HCT116 (cell line): ENCODE measurements at regions not wholly inside any gene's neighbourhood (a gene's known extent, or its start where the extent isn't known, plus 50 kb on each side); places are given as distances from the start of the nearest gene placed in this dataset.
A peak's percentile ranks its signal among the peaks of the same experiment; 100 is the strongest.

Source experiments
- ATAC-seq: fragments of 200-7000 bp; cut with Tn5 transposase; 2 replicates; pipeline ENCODE4 v1.9.1; 2020; ENCODE audit warnings: mild to moderate bottlenecking, moderate library complexity
- BruUV-seq: library from RNA; stranded (reverse); fragments of 400-500 nt; replicated peaks from 2 replicates; lab custom pipeline; 2021; lab: Mats Ljungman, UMichigan
- CTCF ChIA-PET: fragments of 300-600 bp; sonication (Branson Sonifier 250); formaldehyde crosslinking; loops from one replicate; lab custom pipeline; 2021; ENCODE audit warnings: antibody characterized with exemption; lab: Charles Lee
- POLR2A ChIA-PET: fragments of 300-600, 350-600 bp; sonication (Branson Sonifier 250); formaldehyde crosslinking; loops from one replicate; lab custom pipeline; 2021; ENCODE audit warnings: antibody characterized with exemption; lab: Charles Lee
- RAD21 ChIA-PET, 2 experiments: fragments of 300-600 bp; sonication (Branson Sonifier 250); formaldehyde crosslinking; loops; one replicate each; lab custom pipeline; 2023; ENCODE audit warnings: low total read pairs in 2 of 2; ENCODE audit not compliant: uncharacterized antibody in 2 of 2, unreplicated experiment in 2 of 2, low non-redundant PET in 1 of 2; lab: Charles Lee
- DNase-seq: peaks from one replicate; pipeline ENCODE4 v3.0.0-alpha.2; 2010; ENCODE audit warnings: low read depth, low spot score
- H2AFZ ChIP-seq: fragments of 200-600 bp; shearing (Covaris generic), sonication (generic); 2 replicates; pipeline ENCODE4 v1.6.1; 2017; ENCODE audit warnings: low read depth, mixed run types, mixed read lengths, antibody characterized with exemption, low read length; ENCODE audit not compliant: poor library complexity, severe bottlenecking
- H3K27ac ChIP-seq: 2 replicates; pipeline ENCODE4 v1.5.1; 2012; ENCODE audit warnings: low read depth, low read length
- H3K27me3 ChIP-seq: fragments of 200-600 bp; sonication (generic); 2 replicates; pipeline ENCODE4 v1.6.1; 2016; ENCODE audit warnings: mixed run types, low read length, mixed read lengths; ENCODE audit not compliant: insufficient read depth
- H3K36me3 ChIP-seq, 2 experiments: fragments of 200-500 bp in 1 of 2; fragments of 200-600 bp in 1 of 2; sonication (Bioruptor generic) in 1 of 2; sonication (generic) in 1 of 2; 2 replicates each; pipeline versions ENCODE4 v1.5.1 to v1.6.1; 2014 to 2016; ENCODE audit warnings: low read length in 2 of 2, inconsistent platforms in 1 of 2, mixed read lengths in 1 of 2, mixed run types in 1 of 2; ENCODE audit not compliant: insufficient read depth in 2 of 2, control insufficient read depth in 1 of 2
- H3K4me1 ChIP-seq, 2 experiments: fragments of 200-600 bp in 1 of 2; sonication (generic) in 1 of 2; 2 replicates each; pipeline versions ENCODE4 v1.5.1 to v1.6.1; 2012 to 2017; ENCODE audit warnings: low read length in 2 of 2, inconsistent platforms in 1 of 2, mild to moderate bottlenecking in 1 of 2, mixed read lengths in 1 of 2, mixed run types in 1 of 2, moderate library complexity in 1 of 2; ENCODE audit not compliant: insufficient read depth in 2 of 2, control insufficient read depth in 1 of 2
- H3K4me2 ChIP-seq: fragments of 200-600 bp; sonication (generic); 2 replicates; pipeline ENCODE4 v1.6.1; 2017; ENCODE audit warnings: mixed run types, low read length, mixed read lengths
- H3K4me3 ChIP-seq, 2 experiments: fragments of 200-600 bp in 1 of 2; sonication (generic) in 1 of 2; replicated peaks in 1 of 2; 2 replicates each; pipeline ENCODE4 v1.5.1; 2011 to 2016; ENCODE audit warnings: low read length in 2 of 2, control low read depth in 1 of 2, low read depth in 1 of 2, mild to moderate bottlenecking in 1 of 2, mixed read lengths in 1 of 2, mixed run types in 1 of 2
- H3K79me2 ChIP-seq: fragments of 200-600 bp; sonication (generic); 2 replicates; pipeline ENCODE4 v1.6.1; 2017; ENCODE audit warnings: mild to moderate bottlenecking, mixed run types, low read length, moderate library complexity, mixed read lengths; ENCODE audit not compliant: insufficient read depth
- H3K9ac ChIP-seq: fragments of 200-600 bp; sonication (generic); 2 replicates; pipeline ENCODE4 v1.6.1; 2016; ENCODE audit warnings: low read length, mixed read lengths
- H3K9me2 ChIP-seq: fragments of 200-600 bp; sonication (generic), shearing (Covaris generic); 2 replicates; pipeline ENCODE4 v1.6.1; 2017; ENCODE audit warnings: mixed run types, mild to moderate bottlenecking, moderate library complexity; ENCODE audit not compliant: insufficient read depth
- H3K9me3 ChIP-seq, 2 experiments: fragments of 200-500 bp in 1 of 2; fragments of 200-600 bp in 1 of 2; sonication (Bioruptor generic) in 1 of 2; sonication (generic) in 1 of 2; 2 replicates each; pipeline ENCODE4 v1.6.1; 2014 to 2017; ENCODE audit warnings: low read length in 2 of 2, mixed read lengths in 2 of 2, inconsistent platforms in 1 of 2, low read depth in 1 of 2, mild to moderate bottlenecking in 1 of 2, mixed run types in 1 of 2, moderate library complexity in 1 of 2; ENCODE audit not compliant: control insufficient read depth in 1 of 2, insufficient read depth in 1 of 2
- H4K20me1 ChIP-seq: fragments of 200-600 bp; sonication (generic), shearing (Covaris generic); 2 replicates; pipeline ENCODE4 v1.6.1; 2017; ENCODE audit warnings: mixed run types, mild to moderate bottlenecking, moderate library complexity; ENCODE audit not compliant: insufficient read depth
- ATF3 ChIP-seq: IDR thresholded peaks from 2 replicates; pipeline ENCODE4 v1.6.1; 2012
- CTCF ChIP-seq, 3 experiments: fragments of 200-600 bp in 1 of 3; sonication (generic) in 1 of 3; IDR thresholded peaks in 2 of 3; conservative IDR thresholded peaks in 1 of 3; 2 replicates each; pipeline ENCODE4 v1.5.1; 2012 to 2017; ENCODE audit warnings: low read depth in 2 of 3, low read length in 2 of 3, antibody characterized with exemption in 1 of 3, borderline replicate concordance in 1 of 3, control low read depth in 1 of 3, mild to moderate bottlenecking in 1 of 3, mixed read lengths in 1 of 3, mixed run types in 1 of 3, moderate library complexity in 1 of 3; ENCODE audit not compliant: insufficient read depth in 1 of 3
- EGR1 ChIP-seq: IDR thresholded peaks from 2 replicates; pipeline ENCODE4 v1.6.1; 2012; ENCODE audit warnings: low read depth
- ELF1 ChIP-seq: IDR thresholded peaks from 2 replicates; pipeline ENCODE4 v1.6.1; 2012; ENCODE audit warnings: low read depth, borderline replicate concordance
- EZH2 ChIP-seq: fragments of 200-600 bp; sonication (generic); IDR thresholded peaks from 2 replicates; pipeline ENCODE4 v1.6.1; 2017; ENCODE audit warnings: antibody characterized with exemption, mixed run types
- JUND ChIP-seq: IDR thresholded peaks from 2 replicates; pipeline ENCODE4 v1.6.1; 2012
- POLR2A ChIP-seq: IDR thresholded peaks from 2 replicates; pipeline ENCODE4 v1.7.0; 2011; ENCODE audit warnings: borderline replicate concordance; ENCODE audit not compliant: insufficient read depth, insufficient read length; ENCODE audit errors: extremely low read depth
- POLR2AphosphoS5 ChIP-seq: IDR thresholded peaks from 2 replicates; pipeline ENCODE4 v1.6.1; 2011; ENCODE audit warnings: mild to moderate bottlenecking, low read depth, low read length, moderate library complexity
- RAD21 ChIP-seq: IDR thresholded peaks from 2 replicates; pipeline ENCODE4 v1.6.1; 2012; ENCODE audit warnings: low read depth, mild to moderate bottlenecking
- SP1 ChIP-seq: IDR thresholded peaks from 2 replicates; pipeline ENCODE4 v1.6.1; 2012; ENCODE audit warnings: low read depth
- YY1 ChIP-seq: IDR thresholded peaks from 2 replicates; pipeline ENCODE4 v1.6.1; 2011; ENCODE audit warnings: low read length, low read depth, moderate library complexity, mild to moderate bottlenecking; ENCODE audit not compliant: insufficient replicate concordance; ENCODE audit errors: extremely low read depth
- ZBTB33 ChIP-seq: IDR thresholded peaks from 2 replicates; pipeline ENCODE4 v1.6.1; 2011; ENCODE audit warnings: mild to moderate bottlenecking, low read length, moderate library complexity; ENCODE audit not compliant: insufficient replicate concordance; ENCODE audit errors: extremely low read depth
- ZFX ChIP-seq: fragments of 450-650 bp; IDR thresholded peaks from 2 replicates; pipeline ENCODE4 v1.6.1; 2017
- intact Hi-C: fragments of 100-400 bp; cut with micrococcal nuclease; formaldehyde crosslinking; loops from 2 replicates; pipeline ENCODE4 v1.10.0; 2022

GRCh38 chr2:187102381-187102780, 253.4 kb upstream of the ZSWIM2 start (continued):
- no peak for TF ChIP-seq ZBTB33

- no peaks in the 10 kb centered on the region for H3K4me1 ChIP-seq
- H3K27me3 ChIP-seq = no peaks in the 10 kb centered on the region
- TF ChIP-seq JUND (no peak), EZH2 (no peak), SP1 (no peak)
- ATAC-seq = no peak
- no peak for DNase-seq
- H2AFZ ChIP-seq = no peak overlapping the region
- CTCF ChIA-PET = no interaction called here
- RAD21 ChIA-PET = no interaction called here
- no TSS peak for BruUV-seq
- no peaks in the 10 kb centered on the region for H3K9me3 ChIP-seq
- no peak overlapping the region for H3K27ac ChIP-seq
- no peak overlapping the region for H3K4me2 ChIP-seq
- no peaks in the 10 kb centered on the region for H4K20me1 ChIP-seq
- no peaks in the 10 kb centered on the region for H3K9me2 ChIP-seq
- intact Hi-C loops = no loop called here
- no peaks in the 10 kb centered on the region for H3K79me2 ChIP-seq
- no peak overlapping the region for H3K9ac ChIP-seq
- no peaks in the 10 kb centered on the region for H3K36me3 ChIP-seq
- no peak overlapping the region for H3K4me3 ChIP-seq
- POLR2A ChIA-PET = no interaction called here
Measured at GRCh38 chr2:187098154-187098553, 249.2 kb upstream of the ZSWIM2 start.

- no peak for DNase-seq
- no peak overlapping the region for H3K4me3 ChIP-seq
- no peaks in the 10 kb centered on the region for H4K20me1 ChIP-seq
- CTCF ChIA-PET = no interaction called here
- RAD21 ChIA-PET = no interaction called here
- H3K9ac ChIP-seq = no peak overlapping the region
- H3K9me2 ChIP-seq = no peaks in the 10 kb centered on the region
- intact Hi-C loops = no loop called here
- POLR2A ChIA-PET = no interaction called here
- H3K27ac ChIP-seq = no peak overlapping the region
- BruUV-seq = no TSS peak
- no peaks in the 10 kb centered on the region for H3K79me2 ChIP-seq
- H3K4me1 ChIP-seq = no peaks in the 10 kb centered on the region
- H3K9me3 ChIP-seq = no peaks in the 10 kb centered on the region
- H3K4me2 ChIP-seq = no peak overlapping the region
- H2AFZ ChIP-seq = peak overlapping the region; percentile 4
- no peaks in the 10 kb centered on the region for H3K27me3 ChIP-seq
- no peak for ATAC-seq
- H3K36me3 ChIP-seq = no peaks in the 10 kb centered on the region
- TF ChIP-seq CTCF (IDR thresholded peaks at IDR 0.05 in 2 of 3, conservative IDR thresholded peaks at IDR 0.05 in 1 of 3; ENCODE audit: borderline replicate concordance in 1 of 3, insufficient read depth in 1 of 3, low read depth in 2 of 3, low read length in 2 of 3) (no peak), POLR2A (no peak), POLR2AphosphoS5 (no peak), YY1 (no peak), RAD21 (no peak), EGR1 (no peak), ELF1 (no peak), ATF3 (no peak), ZFX (no peak), SP1 (no peak), EZH2 (no peak)
Measured at GRCh38 chr2:187093771-187094412, 244.9 kb upstream of the ZSWIM2 start.
